A673 (cell line): ENCODE measurements at regions not wholly inside any gene's neighbourhood (a gene's known extent, or its start where the extent isn't known, plus 50 kb on each side); places are given as distances from the start of the nearest gene placed in this dataset.

Experiments
- CTCF ChIP-seq: fragments of 300-800, 200-600 bp; sonication (generic); conservative IDR thresholded peaks from 2 replicates; pipeline ENCODE4 v1.5.1; 2017; ENCODE audit warnings: low read depth, mild to moderate bottlenecking, antibody characterized with exemption, low read length, moderate library complexity, mixed read lengths
- EZH2 ChIP-seq: fragments of 200-600 bp; sonication (generic); IDR thresholded peaks from 2 replicates; pipeline ENCODE4 v1.6.1; 2017; ENCODE audit warnings: borderline replicate concordance, low read depth, mild to moderate bottlenecking, mixed read lengths, antibody characterized with exemption, low read length; ENCODE audit not compliant: poor library complexity, severe bottlenecking

DNA sequence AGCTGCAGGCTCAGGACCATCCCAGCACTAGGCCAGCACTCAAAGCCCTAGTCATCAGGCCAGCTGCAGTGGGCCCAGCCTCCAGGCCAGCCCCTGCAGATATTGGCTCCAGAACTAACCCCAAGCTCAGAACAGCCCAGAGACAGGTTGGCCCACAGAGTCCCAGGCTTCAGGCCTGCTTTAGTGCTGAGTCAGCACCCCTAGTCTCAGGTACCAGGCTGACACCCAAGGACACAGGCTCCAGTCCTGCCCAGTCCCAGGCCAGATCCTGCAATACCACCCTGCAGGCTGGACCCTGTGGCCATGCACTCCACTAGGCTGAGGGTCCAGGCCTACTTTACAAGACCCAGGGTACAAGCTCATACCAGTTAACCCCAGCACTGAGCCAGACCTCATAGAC is 234.4 kb upstream of the GPRIN3 start:
- TF ChIP-seq CTCF (no peak), EZH2 (no peak)
